GM21529 (cell line): ENCODE measurements at regions not wholly inside any gene's neighbourhood (a gene's known extent, or its start where the extent isn't known, plus 50 kb on each side); places are given as distances from the start of the nearest gene placed in this dataset.

ENCODE experiments used
- ATAC-seq: cut with Tn5 transposase; IDR thresholded peaks from one replicate; pipeline ENCODE4 v1.9.1; 2021; ENCODE audit not compliant: unreplicated experiment

DNA sequence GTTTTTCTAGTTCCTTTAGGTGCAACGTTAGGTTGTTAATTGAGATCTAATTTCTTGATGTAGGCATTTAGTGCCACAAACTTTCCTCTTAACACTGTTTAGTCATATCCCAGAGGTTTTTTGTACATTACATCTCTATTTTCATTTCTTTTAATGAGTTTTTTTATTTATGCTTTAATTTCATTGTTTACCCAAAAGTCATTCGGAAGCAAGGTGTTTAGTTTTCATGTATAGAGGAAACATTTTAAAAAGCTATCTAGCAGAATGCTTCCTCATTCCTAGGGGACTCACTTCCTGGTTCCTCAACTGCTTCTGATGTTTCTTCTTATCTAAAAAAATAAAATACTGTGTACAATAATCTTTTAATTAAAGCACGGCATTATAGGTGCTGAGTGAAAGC is 307.2 kb upstream of the CAMK1G start:
- no peak for ATAC-seq

DNA sequence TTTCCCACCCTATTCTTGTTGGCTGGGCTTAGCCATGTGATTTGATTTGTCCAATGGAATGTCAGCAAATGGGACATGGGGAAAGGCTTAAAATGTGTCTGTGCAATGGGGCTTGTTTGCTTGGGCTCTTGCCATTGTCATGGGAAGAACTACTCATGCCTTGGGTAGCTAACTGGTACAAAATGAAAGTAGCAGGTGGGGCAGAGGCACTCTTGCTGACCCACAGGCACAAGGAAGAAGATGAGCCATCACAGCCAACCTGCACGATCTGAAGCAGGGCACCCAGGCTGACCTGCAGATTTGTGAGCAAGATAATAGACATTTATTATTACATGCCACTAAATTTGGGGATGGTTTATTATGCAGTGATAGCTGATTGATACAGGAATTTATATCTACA is 305.9 kb upstream of the CAMK1G start:
- no peak for ATAC-seq

DNA sequence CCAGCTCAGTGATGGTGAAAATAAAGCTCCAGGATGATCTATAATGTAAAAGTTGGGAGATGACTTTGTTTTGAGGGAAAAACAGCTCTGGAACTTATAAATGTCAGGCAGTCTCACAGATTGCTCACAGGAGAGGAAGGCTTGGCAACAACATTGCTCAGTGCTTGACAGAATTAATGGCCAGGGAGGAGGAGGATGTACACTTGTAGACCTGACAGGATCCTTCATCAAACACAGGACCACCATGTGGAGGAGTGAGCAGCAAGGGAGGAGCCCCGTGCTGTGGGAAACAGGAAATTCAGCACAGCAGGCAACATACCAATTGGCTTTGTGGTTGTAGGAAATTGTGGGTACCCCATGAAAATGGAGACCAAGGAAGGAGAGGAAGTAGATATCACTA is 291.8 kb upstream of the CAMK1G start:
- no peak for ATAC-seq

DNA sequence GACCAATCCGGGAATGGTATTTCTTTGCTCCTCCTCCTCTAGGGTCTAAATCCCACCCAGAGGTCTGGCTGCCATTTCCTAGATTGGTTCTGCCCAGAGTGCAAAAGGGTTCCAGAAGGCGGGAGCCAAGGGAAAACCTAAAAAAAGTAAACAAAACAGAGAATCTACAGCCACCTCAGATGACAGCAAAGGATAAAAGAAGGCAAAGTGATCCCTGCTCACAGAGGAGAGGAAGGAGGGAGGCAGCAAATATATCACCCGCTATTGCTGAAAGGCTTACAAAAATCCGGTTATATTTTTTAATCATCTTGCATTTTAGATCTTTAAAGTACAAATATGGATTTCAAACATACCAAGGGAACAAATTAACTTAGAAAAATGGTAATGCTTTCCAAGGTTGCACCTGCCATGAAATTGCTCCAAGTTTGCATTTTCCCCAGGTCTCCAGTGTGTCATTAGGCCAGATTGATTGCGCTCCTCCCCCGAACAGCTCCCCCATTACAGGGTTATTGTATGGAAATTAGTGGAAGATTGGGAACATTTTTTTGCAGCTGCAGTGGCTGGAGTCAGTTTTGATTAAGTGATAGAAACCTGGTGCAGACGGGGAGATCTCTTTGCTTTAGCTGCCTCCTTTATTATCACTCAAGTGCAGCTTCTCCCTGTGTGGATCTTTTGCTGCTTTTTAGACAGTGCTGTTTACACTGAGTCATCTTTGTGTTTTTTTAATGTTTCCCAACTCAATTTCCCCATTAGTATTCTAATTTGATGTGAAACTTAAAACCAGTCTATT is 280.5 kb upstream of the CAMK1G start:
- ATAC-seq: no peak

DNA sequence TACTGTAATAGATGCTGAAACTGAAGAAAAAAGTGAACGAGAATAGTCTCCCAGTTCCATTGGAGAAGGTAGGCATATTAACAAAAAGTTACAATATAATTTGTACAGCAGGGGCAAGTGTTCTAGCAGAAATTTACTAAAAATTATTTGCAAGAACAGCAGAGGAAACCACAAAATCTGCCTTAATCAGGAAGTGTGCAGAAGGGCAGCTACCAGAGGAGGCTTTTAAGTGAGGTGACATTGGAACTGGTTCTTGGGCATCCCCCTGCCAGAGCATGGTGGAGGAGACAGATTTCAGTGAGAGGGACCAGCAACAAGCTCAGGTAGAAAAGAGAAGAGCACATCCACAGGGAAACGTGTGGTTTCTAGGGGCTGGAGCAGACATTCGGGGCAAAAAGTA is 279.3 kb upstream of the CAMK1G start:
- no peak for ATAC-seq

DNA sequence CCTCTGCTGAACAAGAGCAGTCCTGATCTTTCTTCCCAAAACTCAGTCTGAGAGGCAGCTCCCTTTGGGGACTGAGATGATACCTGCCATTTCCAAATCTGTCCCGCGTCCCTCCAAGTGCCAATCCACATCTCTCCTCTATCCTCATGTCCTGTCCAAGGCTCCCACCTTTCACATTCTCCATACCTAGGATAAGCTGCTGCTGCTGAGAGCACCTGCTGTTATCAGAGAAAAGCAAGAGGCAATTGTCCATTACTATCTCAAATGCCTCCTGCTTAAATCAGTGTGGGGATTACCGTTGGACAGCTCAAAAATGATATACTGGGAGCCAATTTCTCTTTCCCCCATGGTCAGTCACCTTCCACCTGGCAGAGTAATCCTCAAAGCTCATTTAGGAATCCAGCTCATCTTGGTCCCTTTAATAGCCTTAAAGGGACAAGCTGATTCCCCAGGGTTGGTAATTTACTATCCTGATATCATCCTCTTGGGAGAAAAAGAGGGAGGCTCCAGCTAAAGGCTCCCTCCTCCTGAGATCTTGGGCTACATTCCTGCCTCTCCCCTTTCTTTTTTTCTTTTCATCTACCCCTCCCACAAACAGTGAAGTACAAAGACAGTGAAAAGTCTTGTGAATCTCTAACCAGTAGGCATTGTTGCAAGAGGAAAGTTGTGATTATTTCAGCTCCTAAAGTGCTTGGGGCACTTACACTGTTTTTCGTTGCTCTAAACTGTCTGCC is 278.1 kb upstream of the CAMK1G start:
- no peak for ATAC-seq

DNA sequence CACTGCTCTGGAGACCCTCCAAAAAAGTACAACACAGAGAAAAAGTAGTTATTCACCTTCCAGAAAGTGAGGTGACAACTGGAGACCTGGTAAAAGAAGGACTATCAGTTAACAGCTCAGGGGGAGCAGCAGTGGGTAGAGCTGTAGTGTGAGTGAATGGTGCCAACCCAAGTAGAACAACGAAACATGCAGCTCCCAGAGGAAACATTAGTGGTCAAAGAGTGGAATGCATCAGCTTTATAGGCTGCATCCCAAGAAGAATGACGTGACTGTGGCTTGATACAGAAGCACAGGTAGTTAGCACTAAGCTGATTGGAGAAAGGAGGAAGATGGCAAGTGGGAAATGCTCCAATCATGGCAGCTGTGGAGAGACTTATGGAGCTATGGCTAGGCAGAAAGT is 275.7 kb upstream of the CAMK1G start:
- no peak for ATAC-seq

DNA sequence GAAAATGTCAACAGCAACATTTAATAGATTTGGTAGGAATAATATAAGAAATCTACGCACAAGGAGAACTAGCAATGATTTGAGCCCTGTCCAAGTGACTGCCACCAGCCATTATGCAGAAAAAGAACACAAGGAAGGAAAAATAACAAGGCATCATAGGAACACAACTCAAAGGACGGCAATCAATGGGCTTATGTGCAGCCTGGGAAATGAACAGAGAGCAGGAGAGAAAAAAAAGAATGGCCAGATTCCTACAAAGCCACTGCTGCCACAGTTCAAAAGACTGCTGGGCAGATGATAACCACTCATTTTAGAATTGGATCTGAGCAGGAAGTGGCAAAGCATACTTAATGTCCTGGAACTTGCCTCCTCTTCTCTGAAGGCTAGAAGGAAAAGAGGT is 274.3 kb upstream of the CAMK1G start:
- no peak for ATAC-seq

DNA sequence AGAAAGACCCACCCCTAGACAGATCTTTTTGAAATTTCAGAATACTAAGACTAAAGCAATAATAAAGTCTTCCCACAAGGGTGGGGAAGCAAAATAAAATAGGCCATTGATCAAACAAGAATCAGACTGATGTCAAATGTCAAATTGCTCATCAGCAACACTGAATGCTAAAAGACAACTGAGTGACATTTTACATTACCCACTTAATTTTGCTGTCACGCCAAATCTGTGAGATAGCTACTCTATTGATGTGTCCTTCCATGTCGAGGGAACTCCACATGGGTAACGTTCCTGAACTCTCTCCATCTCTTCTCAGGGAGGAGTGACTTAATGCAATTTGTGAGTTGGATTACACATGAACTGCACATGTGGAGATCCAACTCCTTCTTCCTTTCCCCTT is 271.7 kb upstream of the CAMK1G start:
- ATAC-seq: no peak

DNA sequence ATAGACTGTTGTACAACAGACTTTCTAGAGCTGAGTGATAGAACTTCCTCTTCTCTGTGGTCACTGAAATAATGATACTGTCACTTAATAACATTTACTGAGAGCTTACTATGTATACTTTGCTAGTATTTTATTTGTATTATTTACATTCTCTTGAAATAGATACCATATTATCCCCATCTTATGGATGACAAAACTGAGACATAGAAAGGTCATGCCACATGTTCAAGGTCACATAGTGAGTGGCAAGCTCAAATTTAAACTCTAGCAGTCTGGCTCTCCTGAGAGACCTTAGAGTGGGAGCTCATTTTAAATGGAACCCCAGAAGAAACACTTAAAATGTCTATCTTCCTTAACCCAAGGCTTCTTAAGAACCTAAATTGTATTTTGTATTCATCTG is 266.6 kb upstream of the CAMK1G start:
- no peak for ATAC-seq

DNA sequence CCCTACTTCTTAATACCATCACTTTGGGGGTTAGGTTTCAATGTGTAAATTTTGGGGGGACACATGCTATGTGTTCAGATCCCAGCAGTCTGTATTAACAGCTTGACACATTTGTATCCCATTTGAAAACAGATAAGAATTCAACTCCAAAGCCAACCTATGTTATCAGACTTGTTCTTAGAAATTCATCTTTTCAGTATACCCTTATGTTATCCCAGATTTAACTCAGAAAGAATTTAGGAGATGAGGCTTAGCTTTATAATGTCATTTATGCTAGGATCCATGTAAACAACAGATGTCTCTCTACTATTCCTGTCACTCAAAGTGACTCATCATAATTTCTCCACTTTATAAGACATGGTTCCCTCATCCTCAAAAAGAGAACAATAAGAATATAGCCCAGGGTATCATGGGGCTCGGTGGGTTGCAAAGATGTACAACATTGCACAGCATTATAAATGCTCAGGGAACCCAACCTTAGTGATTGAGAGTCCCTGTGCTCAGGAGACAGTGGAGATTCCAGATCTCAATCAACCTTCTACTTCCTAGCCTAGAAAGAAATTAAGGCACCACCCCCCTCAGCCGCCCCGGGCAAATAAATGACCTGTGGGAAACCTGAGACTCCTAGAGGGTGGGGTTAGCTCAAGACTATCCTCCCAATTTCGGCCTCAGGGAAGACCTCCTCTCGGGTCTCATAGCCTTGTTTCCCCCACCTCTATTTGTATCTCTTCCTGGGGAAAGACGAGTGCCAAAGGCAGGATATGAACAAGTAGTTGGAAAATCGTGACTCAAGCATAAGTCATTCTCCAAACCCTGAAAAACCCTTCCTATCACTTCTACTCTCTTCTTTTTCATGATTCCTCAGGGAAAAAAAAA is 265.1 kb upstream of the CAMK1G start:
- no peak for ATAC-seq

DNA sequence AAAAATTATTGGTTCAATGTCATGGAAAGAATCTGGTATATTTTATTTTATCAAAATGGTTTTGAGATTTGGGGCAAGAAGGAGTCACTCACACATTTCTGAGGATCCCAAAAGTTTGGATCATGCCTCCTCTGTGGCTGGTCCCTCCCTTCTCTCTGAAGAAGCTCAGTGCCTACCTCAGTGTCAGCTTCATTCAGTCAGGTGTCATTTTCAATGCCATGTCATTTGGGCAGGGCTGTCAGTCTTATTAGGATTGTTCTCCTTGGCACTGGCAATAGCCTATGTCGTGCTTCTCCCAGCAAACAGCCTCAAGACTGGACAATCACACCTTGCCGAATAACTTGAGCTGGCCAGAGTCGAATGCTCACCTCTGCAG is 264.5 kb upstream of the CAMK1G start:
- ATAC-seq: no peak

DNA sequence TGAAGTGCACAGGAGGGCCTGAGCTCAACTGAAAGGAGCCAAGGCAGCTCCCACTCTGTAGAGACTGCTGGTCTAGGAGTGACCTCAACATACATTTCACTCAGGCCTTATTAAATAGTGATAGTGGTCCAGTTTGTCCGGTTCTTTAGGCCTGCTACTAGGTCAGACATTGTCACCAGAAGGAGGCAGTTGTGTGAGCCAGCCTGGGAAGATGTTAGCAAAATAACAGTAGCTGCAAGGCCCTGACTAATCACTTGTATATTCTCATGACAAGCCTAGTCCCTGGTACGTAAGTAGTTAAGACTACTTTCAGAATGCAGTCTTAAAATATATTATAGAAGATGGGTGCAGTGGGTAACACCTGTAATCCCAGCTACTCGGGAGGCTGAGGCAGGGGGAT is 264.0 kb upstream of the CAMK1G start:
- no peak for ATAC-seq

DNA sequence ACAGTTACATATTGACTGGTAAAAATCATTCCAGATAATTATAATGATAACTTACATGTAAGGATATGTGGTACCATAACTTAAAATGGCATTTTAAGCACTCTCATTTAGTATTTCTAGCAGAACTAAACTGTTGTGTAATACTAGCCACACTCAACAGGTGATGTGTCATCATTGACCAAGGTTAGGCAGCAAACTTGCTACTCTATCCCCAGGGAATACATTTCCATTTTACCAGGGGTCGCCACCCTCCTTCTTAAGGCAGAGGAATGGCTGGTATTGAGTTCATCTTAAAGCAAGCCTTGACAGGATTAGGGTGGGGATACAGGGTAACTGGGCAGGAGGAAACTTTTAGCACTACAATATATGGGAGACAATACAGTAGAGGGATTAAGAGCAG is 259.8 kb upstream of the CAMK1G start:
- no peak for ATAC-seq

DNA sequence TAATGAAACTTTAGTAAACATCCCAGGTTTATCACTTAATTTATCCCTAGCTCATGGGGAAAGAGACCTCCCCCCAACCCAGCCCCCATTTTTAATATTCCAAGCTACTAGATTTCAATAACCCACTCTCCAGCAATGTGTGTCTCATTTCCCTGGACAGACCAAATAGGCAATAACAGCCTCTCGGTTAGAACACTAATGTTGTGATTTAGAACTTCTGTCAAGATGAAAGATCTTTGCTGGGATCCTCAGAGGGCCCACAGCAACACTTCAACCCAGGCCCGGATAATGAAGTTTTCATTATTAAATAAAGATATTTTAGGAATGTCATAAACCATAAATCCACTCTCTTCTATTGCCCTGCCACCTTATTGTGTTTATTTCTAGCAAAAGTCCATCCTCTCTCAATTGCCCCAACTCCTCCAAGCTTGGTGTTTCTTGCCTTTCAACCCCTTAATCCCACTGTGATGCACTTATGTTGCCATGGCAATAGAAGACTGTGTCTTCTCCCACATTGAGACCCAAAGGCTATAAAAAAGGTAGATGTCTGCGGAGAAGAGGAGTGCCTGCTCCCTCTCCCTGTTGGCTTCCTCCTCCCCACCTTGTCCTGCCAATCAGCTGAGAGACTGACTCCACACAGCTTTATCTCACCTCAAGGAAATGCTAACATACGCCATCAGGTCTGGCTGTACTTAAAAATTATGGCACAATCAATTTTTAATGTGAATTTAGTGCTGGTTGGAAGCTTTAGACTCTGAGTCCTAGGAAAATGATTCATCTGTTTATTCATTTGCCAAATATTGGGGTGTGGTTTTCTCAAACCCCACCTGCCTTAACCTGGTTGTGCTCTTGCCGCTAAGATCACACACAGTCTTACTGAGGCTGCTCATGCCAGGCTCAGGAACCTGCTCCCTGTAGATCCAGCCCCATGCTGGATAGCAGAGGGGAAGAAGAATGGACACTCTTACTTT is 258.3 kb upstream of the CAMK1G start:
- ATAC-seq: no peak

DNA sequence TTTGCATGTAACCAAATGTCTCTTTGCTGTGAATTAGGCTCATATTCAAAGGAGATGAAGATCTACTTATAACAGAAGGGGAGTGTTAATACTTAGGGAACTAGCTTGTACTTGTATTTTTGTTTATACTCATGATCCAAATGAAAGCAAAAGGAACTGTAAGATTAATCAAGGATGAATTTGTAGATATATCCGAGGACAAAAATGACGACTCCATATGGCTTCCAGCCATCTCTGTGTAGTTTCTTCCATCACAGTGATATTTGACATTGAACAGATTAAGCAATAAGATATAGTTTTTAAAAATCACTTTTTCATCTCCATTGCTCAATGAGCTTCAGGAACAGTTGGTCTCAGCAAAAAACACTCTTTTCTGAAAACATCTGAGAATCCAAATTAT is 257.4 kb upstream of the CAMK1G start:
- no peak for ATAC-seq

DNA sequence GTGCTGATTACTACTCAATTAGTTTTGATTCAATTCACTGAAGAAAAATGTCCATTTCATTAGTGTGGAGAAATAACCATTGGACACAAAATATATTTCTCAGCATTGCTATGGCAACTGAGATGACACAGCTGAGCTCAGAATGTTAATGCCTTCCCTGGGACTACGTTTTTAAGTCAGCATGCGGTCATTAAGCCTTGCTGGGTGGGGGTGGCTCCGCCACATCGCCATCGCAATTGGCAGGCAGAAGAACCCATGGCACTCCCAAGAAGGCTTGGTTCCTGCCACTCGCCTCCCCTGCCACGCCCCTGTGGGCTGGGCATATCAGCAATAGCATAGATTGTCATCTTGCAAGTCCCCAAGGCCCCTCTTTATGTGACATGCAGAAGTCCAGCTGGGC is 256.7 kb upstream of the CAMK1G start:
- no peak for ATAC-seq

DNA sequence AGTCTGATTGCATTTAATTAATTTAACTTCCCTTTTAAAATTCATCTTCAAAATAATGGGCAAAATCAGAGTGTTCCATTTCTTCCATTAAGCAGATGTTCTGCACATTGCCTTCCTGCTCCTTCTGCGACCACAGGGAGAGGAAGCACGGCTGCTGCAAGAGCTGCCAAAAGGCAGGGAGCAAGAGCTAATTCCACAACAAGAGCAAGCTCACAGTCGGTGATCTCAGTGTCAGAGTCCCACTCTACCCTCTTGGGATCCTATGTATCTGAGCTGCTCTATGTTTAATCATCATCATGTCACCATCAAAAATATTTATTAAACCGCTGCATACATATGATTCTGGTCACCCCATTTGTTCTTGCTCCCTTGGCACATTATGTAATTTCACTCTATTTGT is 255.3 kb upstream of the CAMK1G start:
- no peak for ATAC-seq

DNA sequence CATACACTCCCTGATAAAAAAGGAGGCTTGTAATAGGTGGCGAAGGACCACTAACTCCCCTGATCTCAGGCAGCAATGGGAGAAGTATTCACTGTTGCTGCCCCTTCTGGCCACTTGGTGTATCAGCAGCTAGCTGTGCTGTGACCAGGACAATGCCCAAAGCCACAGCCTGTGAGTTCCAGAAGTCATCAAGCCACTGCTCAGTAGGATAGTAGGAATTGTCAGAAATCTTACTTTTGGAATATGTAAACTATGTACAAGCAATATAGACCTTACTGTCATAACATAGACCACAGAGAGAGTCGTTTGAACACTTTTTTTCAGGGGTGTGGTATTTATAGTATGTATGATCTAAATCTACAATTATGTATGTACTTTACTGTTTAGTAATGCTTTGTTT is 248.3 kb upstream of the CAMK1G start:
- peak; percentile 85 for ATAC-seq

DNA sequence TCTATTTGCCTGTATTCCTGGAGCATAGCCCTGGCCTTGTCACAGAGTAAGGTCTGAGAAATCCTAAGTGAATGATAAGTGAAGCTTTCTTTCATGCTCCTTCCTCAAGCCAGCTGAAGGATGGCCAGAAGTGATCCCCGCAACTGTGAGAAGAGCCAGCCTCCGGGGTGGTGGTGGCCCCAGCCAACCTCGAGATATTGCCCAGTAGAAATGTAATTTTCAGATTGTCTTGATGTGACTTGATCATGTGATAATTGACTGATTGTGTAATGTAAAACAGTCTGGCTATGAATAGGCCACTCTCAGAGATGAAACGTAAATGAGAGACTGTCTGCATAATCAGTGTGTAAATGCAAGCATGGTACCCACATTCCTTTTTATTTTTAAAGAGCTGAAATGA is 242.4 kb upstream of the CAMK1G start:
- no peak for ATAC-seq
